ENCODE measurements at regions not wholly inside any gene's neighbourhood (a gene's known extent, or its start where the extent isn't known, plus 50 kb on each side); places are given as distances from the start of the nearest gene placed in this dataset.

DNA sequence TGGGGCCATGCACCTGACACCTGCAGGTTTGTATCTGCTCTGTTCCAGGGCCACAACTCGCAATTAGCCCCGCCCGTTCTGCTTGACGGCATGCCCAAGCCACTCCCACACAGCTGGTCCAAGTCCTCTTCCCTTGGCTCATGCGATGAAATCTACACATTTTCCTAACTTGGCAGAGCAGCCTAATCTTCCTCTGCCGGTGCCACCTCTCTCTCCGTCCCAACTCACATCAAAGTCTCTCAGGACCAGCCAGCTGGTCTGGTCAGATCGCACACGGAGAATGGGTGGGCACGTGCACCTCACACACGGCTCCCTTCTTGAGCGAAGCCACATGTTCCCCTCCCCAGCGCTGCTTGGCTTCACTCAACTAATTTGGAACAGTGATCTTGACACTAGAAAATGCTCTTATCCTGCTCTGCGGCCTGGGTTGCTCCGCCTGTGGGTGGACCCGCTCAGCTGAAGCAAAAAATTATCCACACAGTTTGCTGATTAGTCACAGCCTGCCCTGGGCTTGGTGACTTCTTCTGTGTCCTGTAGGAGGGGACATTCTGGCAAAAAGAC, 176.7 kb downstream of the NRP2 start:
- Mint-ChIP-seq H3K27ac (no peak overlapping the region), H3K9me3 (peaks cover 9% of the 10 kb centered on the region), H3K27me3 (ENCODE audit: low read depth) (no peaks in the 10 kb centered on the region; the same call in none of the 2 replicates), H3K36me3 (no peaks in the 10 kb centered on the region), H3K4me3 (no peak overlapping the region), H3K4me1 (no peaks in the 10 kb centered on the region)
- ChIA-PET CTCF (interaction anchor here (1.4 kb wide), 1 partner anchor 67 kb away, joined by 6 read pairs; no protein-coding TSS in a partner anchor), POLR2A (interaction anchor here (0.9 kb wide), 1 partner anchor 395 kb away, joined by 3 read pairs; no protein-coding TSS in a partner anchor)
- ATAC-seq: peak; percentile 47; the same call in 1 of the 2 replicates
- DNase-seq (ENCODE audit: low spot score): peak; percentile 33
- TF ChIP-seq JAZF1 (CRISPR knock-in tag; IDR thresholded peaks at IDR 0.05) (no peak), MAX (CRISPR knock-in tag; IDR thresholded peaks at IDR 0.05) (no peak), GABPB1 (CRISPR knock-in tag; IDR thresholded peaks at IDR 0.05) (no peak), IRF2 (CRISPR knock-in tag; IDR thresholded peaks at IDR 0.05; ENCODE audit: borderline replicate concordance, low read depth) (no peak), NR2C2 (CRISPR knock-in tag; IDR thresholded peaks at IDR 0.05) (no peak), SMAD4 (CRISPR knock-in tag; IDR thresholded peaks at IDR 0.05) (no peak), SP1 (CRISPR knock-in tag; conservative IDR thresholded peaks at IDR 0.05) (no peak), E2F1 (CRISPR knock-in tag; IDR thresholded peaks at IDR 0.05) (no peak), E2F5 (CRISPR knock-in tag; IDR thresholded peaks at IDR 0.05) (no peak), MYBL2 (CRISPR knock-in tag; IDR thresholded peaks at IDR 0.05) (no peak), KAT7 (CRISPR knock-in tag; IDR thresholded peaks at IDR 0.05; ENCODE audit: borderline replicate concordance) (no peak), ETV6 (CRISPR knock-in tag; IDR thresholded peaks at IDR 0.05) (no peak), MLX (CRISPR knock-in tag; IDR thresholded peaks at IDR 0.05) (no peak), NFE2L1 (CRISPR knock-in tag; IDR thresholded peaks at IDR 0.05) (no peak)
- TF ChIP-seq, protein P1, sequence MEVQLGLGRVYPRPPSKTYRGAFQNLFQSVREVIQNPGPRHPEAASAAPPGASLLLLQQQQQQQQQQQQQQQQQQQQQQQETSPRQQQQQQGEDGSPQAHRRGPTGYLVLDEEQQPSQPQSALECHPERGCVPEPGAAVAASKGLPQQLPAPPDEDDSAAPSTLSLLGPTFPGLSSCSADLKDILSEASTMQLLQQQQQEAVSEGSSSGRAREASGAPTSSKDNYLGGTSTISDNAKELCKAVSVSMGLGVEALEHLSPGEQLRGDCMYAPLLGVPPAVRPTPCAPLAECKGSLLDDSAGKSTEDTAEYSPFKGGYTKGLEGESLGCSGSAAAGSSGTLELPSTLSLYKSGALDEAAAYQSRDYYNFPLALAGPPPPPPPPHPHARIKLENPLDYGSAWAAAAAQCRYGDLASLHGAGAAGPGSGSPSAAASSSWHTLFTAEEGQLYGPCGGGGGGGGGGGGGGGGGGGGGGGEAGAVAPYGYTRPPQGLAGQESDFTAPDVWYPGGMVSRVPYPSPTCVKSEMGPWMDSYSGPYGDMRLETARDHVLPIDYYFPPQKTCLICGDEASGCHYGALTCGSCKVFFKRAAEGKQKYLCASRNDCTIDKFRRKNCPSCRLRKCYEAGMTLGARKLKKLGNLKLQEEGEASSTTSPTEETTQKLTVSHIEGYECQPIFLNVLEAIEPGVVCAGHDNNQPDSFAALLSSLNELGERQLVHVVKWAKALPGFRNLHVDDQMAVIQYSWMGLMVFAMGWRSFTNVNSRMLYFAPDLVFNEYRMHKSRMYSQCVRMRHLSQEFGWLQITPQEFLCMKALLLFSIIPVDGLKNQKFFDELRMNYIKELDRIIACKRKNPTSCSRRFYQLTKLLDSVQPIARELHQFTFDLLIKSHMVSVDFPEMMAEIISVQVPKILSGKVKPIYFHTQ (CRISPR knock-in tag; IDR thresholded peaks at IDR 0.05): no peak
- TF ChIP-seq, protein P2, sequence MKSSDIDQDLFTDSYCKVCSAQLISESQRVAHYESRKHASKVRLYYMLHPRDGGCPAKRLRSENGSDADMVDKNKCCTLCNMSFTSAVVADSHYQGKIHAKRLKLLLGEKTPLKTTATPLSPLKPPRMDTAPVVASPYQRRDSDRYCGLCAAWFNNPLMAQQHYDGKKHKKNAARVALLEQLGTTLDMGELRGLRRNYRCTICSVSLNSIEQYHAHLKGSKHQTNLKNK (CRISPR knock-in tag; IDR thresholded peaks at IDR 0.05): no peak
- TF ChIP-seq, protein P3, sequence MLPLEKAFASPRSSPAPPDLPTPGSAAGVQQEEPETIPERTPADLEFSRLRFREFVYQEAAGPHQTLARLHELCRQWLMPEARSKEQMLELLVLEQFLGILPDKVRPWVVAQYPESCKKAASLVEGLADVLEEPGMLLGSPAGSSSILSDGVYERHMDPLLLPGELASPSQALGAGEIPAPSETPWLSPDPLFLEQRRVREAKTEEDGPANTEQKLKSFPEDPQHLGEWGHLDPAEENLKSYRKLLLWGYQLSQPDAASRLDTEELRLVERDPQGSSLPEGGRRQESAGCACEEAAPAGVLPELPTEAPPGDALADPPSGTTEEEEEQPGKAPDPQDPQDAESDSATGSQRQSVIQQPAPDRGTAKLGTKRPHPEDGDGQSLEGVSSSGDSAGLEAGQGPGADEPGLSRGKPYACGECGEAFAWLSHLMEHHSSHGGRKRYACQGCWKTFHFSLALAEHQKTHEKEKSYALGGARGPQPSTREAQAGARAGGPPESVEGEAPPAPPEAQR (CRISPR knock-in tag; IDR thresholded peaks at IDR 0.05): no peak
- TF ChIP-seq, protein P4, sequence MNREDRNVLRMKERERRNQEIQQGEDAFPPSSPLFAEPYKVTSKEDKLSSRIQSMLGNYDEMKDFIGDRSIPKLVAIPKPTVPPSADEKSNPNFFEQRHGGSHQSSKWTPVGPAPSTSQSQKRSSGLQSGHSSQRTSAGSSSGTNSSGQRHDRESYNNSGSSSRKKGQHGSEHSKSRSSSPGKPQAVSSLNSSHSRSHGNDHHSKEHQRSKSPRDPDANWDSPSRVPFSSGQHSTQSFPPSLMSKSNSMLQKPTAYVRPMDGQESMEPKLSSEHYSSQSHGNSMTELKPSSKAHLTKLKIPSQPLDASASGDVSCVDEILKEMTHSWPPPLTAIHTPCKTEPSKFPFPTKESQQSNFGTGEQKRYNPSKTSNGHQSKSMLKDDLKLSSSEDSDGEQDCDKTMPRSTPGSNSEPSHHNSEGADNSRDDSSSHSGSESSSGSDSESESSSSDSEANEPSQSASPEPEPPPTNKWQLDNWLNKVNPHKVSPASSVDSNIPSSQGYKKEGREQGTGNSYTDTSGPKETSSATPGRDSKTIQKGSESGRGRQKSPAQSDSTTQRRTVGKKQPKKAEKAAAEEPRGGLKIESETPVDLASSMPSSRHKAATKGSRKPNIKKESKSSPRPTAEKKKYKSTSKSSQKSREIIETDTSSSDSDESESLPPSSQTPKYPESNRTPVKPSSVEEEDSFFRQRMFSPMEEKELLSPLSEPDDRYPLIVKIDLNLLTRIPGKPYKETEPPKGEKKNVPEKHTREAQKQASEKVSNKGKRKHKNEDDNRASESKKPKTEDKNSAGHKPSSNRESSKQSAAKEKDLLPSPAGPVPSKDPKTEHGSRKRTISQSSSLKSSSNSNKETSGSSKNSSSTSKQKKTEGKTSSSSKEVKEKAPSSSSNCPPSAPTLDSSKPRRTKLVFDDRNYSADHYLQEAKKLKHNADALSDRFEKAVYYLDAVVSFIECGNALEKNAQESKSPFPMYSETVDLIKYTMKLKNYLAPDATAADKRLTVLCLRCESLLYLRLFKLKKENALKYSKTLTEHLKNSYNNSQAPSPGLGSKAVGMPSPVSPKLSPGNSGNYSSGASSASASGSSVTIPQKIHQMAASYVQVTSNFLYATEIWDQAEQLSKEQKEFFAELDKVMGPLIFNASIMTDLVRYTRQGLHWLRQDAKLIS (CRISPR knock-in tag; IDR thresholded peaks at IDR 0.05; ENCODE audit: borderline replicate concordance): no peak

Data from WTC11 (cell line).